Spleen (tissue), 11 donors: ENCODE measurements at regions not wholly inside any gene's neighbourhood (a gene's known extent, or its start where the extent isn't known, plus 50 kb on each side); places are given as distances from the start of the nearest gene placed in this dataset.

Experiments used
- DNase-seq: peaks from one replicate; pipeline ENCODE4 v3.0.0-alpha.2; 2020
- H3K27ac ChIP-seq, 8 donors: fragments of 200-600 bp; sonication (generic) in 7 of 8; 1 replicate in 4 of 8; 2 replicates in 4 of 8; pipeline versions ENCODE4 v1.5.0 to v1.8.0; 2016 to 2021; ENCODE audit warnings: inconsistent platforms in 4 of 8, mild to moderate bottlenecking in 4 of 8, moderate library complexity in 1 of 8
- H3K27me3 ChIP-seq, 7 donors: fragments of 200-600 bp; sonication (generic) in 6 of 7; replicated peaks in 1 of 7; 1 replicate in 4 of 7; 2 replicates in 3 of 7; pipeline versions ENCODE4 v1.5.0 to v1.8.0; 2016 to 2021; ENCODE audit warnings: inconsistent platforms in 3 of 7, mild to moderate bottlenecking in 1 of 7
- H3K36me3 ChIP-seq, 6 donors: fragments of 200-600 bp; sonication (generic) in 5 of 6; 1 replicate in 4 of 6; 2 replicates in 2 of 6; pipeline versions ENCODE4 v1.5.0 to v1.8.0; 2016 to 2021; ENCODE audit warnings: inconsistent platforms in 2 of 6
- H3K4me1 ChIP-seq, 6 donors: fragments of 200-600 bp; sonication (generic) in 5 of 6; 1 replicate in 3 of 6; 2 replicates in 3 of 6; pipeline versions ENCODE4 v1.5.0 to v1.8.0; 2016 to 2021; ENCODE audit warnings: inconsistent platforms in 3 of 6
- H3K4me3 ChIP-seq, 8 donors: fragments of 200-600 bp; sonication (generic) in 7 of 8; 1 replicate in 4 of 8; 2 replicates in 4 of 8; pipeline versions ENCODE4 v1.5.0 to v1.8.0; 2016 to 2021; ENCODE audit warnings: inconsistent platforms in 4 of 8, mild to moderate bottlenecking in 4 of 8, moderate library complexity in 2 of 8
- H3K9me3 ChIP-seq, 8 donors: fragments of 200-600 bp; sonication (generic) in 7 of 8; 1 replicate in 4 of 8; 2 replicates in 4 of 8; pipeline versions ENCODE4 v1.5.0 to v1.8.0; 2016 to 2021; ENCODE audit warnings: inconsistent platforms in 4 of 8
- POLR2A ChIP-seq, 3 donors: fragments of 450-650 bp; IDR thresholded peaks; one replicate each; pipeline ENCODE4 v1.5.1; 2017; ENCODE audit warnings: antibody characterized with exemption in 3 of 3, mild to moderate bottlenecking in 1 of 3
- POLR2AphosphoS5 ChIP-seq, 3 donors: sonication (generic); formaldehyde crosslinking; IDR thresholded peaks; one replicate each; pipeline ENCODE4 v1.5.1; 2017; ENCODE audit warnings: antibody characterized with exemption in 3 of 3
- WGBS, 5 donors: extraction: QIAGEN DNeasy Blood & Tissue Kit in 3 of 5; methylation state at CpG; one replicate each; pipeline versions ENCODE4 v1.1.5 to v1.1.7; 2013 to 2018; 5-methylcytosine and 5-hydroxymethylcytosine counted together
- intact Hi-C: fragments of 100-400 bp; cut with DNase I; formaldehyde crosslinking; loops from one replicate; pipeline ENCODE4 v1.15.0; 2023; ENCODE audit warnings: low total_unique reads
- TF ChIP-seq, protein P1 (sequence below), 11 experiments: fragments of 200-600 bp in 7 of 11; fragments of 450-650 bp in 4 of 11; sonication (generic) in 4 of 11; IDR thresholded peaks in 8 of 11; conservative IDR thresholded peaks in 3 of 11; 1 replicate in 7 of 11; 2 replicates in 4 of 11; pipeline versions ENCODE4 v1.4.0 to v1.8.0; 2016 to 2021; ENCODE audit warnings: antibody characterized with exemption in 11 of 11, inconsistent platforms in 4 of 11, mild to moderate bottlenecking in 1 of 11
- donor health status: healthy with polysubstance abuse.
- donor health status: DM: no; HTN: no; CAD: no; lungs with moderate emphysema.
- donor health status: DM: no; HTN: no; CAD: no.
- donor health status: Bipolar disorder and iron deficiency.
- donor health status: healthy.
- donor health status: DM: no; HTN: no; CAD: no.
- donor health status: DM: yes; HTN: yes; CAD: no.

DNA sequence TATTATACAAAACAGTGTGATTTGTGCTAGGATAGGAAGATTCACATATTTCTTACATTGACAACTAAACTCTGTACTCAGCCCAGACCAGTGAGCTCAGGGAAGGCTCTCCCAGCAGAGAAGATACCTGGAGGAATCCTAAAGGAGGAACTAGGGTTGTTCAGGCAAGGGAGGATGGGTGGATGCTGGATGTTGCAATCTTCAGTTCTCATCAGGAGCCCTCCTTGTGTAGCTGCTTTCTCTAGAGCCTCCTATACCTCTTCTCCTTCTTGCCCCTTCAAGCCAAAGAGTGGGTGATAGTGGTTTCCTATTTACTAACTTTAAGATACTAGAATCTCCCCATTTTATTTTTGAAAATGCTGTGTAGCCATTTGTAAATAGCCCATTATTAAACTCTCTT, 117.3 kb downstream of the NKX6-1 start:
- Histone ChIP-seq H3K27ac (no peak overlapping the region), H3K4me1 (no peaks in the 10 kb centered on the region), H3K4me3 (no peak overlapping the region), H3K27me3 (peaks cover 0 to 6% (median 0%) of the 10 kb centered on the region in 7 donors), H3K36me3 (no peaks in the 10 kb centered on the region), H3K9me3 (no peaks in the 10 kb centered on the region)
- DNase-seq, result no peak
- intact Hi-C loops, result no loop called here
- TF ChIP-seq POLR2A (IDR thresholded peaks at IDR 0.05) (no peak), POLR2AphosphoS5 (IDR thresholded peaks at IDR 0.05) (no peak)
- TF ChIP-seq, protein P1, sequence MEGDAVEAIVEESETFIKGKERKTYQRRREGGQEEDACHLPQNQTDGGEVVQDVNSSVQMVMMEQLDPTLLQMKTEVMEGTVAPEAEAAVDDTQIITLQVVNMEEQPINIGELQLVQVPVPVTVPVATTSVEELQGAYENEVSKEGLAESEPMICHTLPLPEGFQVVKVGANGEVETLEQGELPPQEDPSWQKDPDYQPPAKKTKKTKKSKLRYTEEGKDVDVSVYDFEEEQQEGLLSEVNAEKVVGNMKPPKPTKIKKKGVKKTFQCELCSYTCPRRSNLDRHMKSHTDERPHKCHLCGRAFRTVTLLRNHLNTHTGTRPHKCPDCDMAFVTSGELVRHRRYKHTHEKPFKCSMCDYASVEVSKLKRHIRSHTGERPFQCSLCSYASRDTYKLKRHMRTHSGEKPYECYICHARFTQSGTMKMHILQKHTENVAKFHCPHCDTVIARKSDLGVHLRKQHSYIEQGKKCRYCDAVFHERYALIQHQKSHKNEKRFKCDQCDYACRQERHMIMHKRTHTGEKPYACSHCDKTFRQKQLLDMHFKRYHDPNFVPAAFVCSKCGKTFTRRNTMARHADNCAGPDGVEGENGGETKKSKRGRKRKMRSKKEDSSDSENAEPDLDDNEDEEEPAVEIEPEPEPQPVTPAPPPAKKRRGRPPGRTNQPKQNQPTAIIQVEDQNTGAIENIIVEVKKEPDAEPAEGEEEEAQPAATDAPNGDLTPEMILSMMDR (IDR thresholded peaks at IDR 0.05 in 8 of 11, conservative IDR thresholded peaks at IDR 0.05 in 3 of 11), result no peak

DNA sequence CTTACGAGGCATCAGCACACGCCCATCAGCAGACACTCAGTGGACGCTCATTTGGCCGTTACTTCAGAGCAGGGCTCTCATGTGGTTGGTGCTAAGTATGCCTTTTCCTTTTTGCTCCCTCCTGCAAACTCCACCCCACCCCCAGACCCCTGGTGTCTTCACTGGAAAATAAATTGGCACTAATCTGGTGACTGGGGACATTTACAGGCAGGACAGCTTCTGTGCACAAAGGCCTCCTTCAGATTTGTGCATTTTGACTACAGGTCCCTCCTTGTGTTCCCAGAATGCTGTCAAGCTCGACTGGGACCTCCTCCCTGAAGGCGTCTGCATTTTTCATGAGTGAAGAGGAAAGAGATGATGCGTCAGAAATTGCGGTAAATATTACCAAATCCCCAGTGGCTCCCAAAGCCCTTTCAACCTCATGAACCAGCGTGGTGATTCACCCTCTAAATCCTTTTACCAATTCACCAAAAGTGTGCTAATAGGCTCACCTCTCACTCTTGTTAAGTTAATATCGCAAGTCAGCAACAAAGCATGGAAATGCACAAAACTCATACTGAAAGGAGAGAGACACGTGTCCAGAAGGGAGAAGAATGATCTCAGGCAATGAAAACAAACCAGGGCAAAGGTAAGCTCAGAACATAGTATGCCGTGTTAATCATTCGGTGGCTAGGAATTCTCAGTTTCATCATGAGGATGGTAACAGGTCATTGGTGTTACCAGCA, 119.0 kb downstream of the NKX6-1 start:
- H3K27ac ChIP-seq, result no peak overlapping the region
- WGBS, 5 donors, result 33 to 42% (median 38%) methylated on average over 13 of the region's 13 CpGs
- no peaks in the 10 kb centered on the region for H3K36me3 ChIP-seq
- DNase-seq, result no peak
- H3K27me3 ChIP-seq, result peaks cover 0 to 6% (median 0%) of the 10 kb centered on the region in 7 donors
- TF ChIP-seq, protein P1 (IDR thresholded peaks at IDR 0.05 in 8 of 11, conservative IDR thresholded peaks at IDR 0.05 in 3 of 11), result no peak
- TF ChIP-seq POLR2A (IDR thresholded peaks at IDR 0.05), result no peak
- no peak for TF ChIP-seq POLR2AphosphoS5 (IDR thresholded peaks at IDR 0.05)
- intact Hi-C loops, result no loop called here
- H3K4me1 ChIP-seq, result no peaks in the 10 kb centered on the region
- H3K4me3 ChIP-seq, result no peak overlapping the region
- no peaks in the 10 kb centered on the region for H3K9me3 ChIP-seq

DNA sequence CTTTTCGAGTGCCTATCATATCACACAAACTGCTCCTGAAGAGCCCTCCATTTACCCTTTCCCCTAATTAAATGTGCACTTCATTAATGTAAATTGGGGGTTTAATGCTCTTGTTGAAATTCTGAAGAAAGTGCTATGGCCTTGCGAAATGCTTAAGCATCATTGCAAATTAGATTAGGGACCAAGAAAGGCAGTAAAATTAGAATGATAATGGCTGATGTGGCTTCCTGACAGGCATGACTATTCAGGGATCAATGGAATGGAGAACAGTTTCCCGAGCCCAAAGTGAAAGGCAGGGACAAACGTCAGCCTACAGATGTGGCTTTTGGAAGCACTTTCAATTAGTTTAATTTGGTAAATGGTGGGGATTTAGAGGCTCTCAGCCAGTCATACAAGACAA, 120.1 kb downstream of the NKX6-1 start:
- H3K27me3 ChIP-seq, result peaks cover 0 to 6% (median 0%) of the 10 kb centered on the region in 7 donors
- DNase-seq, result no peak
- no peak overlapping the region for H3K4me3 ChIP-seq
- intact Hi-C loops, result no loop called here
- H3K27ac ChIP-seq, result no peak overlapping the region
- H3K4me1 ChIP-seq, result no peaks in the 10 kb centered on the region
- no peaks in the 10 kb centered on the region for H3K9me3 ChIP-seq
- TF ChIP-seq, protein P1 (IDR thresholded peaks at IDR 0.05 in 8 of 11, conservative IDR thresholded peaks at IDR 0.05 in 3 of 11), result no peak
- TF ChIP-seq POLR2A (IDR thresholded peaks at IDR 0.05) (no peak), POLR2AphosphoS5 (IDR thresholded peaks at IDR 0.05) (no peak)
- WGBS, 5 donors, result 12 to 22% (median 15%) methylated on average over 4 of the region's 4 CpGs
- H3K36me3 ChIP-seq, result no peaks in the 10 kb centered on the region

DNA sequence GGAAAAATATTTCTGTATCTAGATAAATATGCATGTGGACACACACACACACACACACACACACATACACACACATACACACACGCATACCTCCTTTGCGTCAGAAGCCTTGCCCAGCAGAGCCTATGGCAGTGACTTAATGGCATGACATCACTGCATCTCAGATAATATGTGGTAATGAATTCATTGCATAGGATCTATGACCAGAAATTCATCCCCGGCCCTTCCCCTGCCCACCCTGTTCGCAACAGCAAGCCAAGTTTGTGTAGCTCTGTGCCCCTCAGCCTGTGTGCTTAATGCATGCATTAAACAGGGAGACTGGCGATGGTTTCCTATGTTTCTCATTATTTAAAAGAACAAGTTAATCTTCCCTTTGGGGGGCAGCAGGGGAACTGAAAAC, 120.7 kb downstream of the NKX6-1 start:
- WGBS, 5 donors, result 56 to 67% (median 57%) methylated on average over 5 of the region's 5 CpGs
- intact Hi-C loops, result no loop called here

More for the DNA sequence above, 120.7 kb downstream of the NKX6-1 start:
- Histone ChIP-seq H3K4me3 (no peak overlapping the region), H3K9me3 (no peaks in the 10 kb centered on the region), H3K27ac (no peak overlapping the region), H3K4me1 (no peaks in the 10 kb centered on the region), H3K27me3 (peaks cover 0 to 6% (median 0%) of the 10 kb centered on the region in 7 donors), H3K36me3 (no peaks in the 10 kb centered on the region)
- DNase-seq, result no peak
- TF ChIP-seq, protein P1 (IDR thresholded peaks at IDR 0.05 in 8 of 11, conservative IDR thresholded peaks at IDR 0.05 in 3 of 11), result no peak
- TF ChIP-seq POLR2AphosphoS5 (IDR thresholded peaks at IDR 0.05) (no peak), POLR2A (IDR thresholded peaks at IDR 0.05) (no peak)
